Stomach (tissue), 4 donors: ENCODE measurements at regions not wholly inside any gene's neighbourhood (a gene's known extent, or its start where the extent isn't known, plus 50 kb on each side); places are given as distances from the start of the nearest gene placed in this dataset.

Source experiments
- CTCF ChIP-seq, 7 experiments: fragments of 450-650 bp in 4 of 7; fragments of 200-600 bp in 3 of 7; sonication (generic) in 3 of 7; IDR thresholded peaks; one replicate each; pipeline ENCODE4 v1.5.1; 2016 to 2019; ENCODE audit warnings: antibody characterized with exemption in 7 of 7, control low read depth in 2 of 7, mild to moderate bottlenecking in 1 of 7
- POLR2A ChIP-seq, 4 donors: fragments of 450-650 bp; IDR thresholded peaks; one replicate each; pipeline ENCODE4 v1.6.1; 2016; ENCODE audit warnings: antibody characterized with exemption in 4 of 4, control low read depth in 2 of 4, mild to moderate bottlenecking in 1 of 4, moderate library complexity in 1 of 4
- POLR2AphosphoS5 ChIP-seq, 3 donors: sonication (generic); formaldehyde crosslinking; IDR thresholded peaks; one replicate each; pipeline ENCODE4 v1.6.1; 2016; ENCODE audit warnings: antibody characterized with exemption in 3 of 3

- TF ChIP-seq CTCF (IDR thresholded peaks at IDR 0.05), result no peak
- no peak for TF ChIP-seq POLR2A (IDR thresholded peaks at IDR 0.05)
- no peak for TF ChIP-seq POLR2AphosphoS5 (IDR thresholded peaks at IDR 0.05)
These were observed 60.5 kb downstream of the PMAIP1 start for GRCh38 chr18:59960272-59960671.
